ENCODE measurements at regions not wholly inside any gene's neighbourhood (a gene's known extent, or its start where the extent isn't known, plus 50 kb on each side); places are given as distances from the start of the nearest gene placed in this dataset.

DNA sequence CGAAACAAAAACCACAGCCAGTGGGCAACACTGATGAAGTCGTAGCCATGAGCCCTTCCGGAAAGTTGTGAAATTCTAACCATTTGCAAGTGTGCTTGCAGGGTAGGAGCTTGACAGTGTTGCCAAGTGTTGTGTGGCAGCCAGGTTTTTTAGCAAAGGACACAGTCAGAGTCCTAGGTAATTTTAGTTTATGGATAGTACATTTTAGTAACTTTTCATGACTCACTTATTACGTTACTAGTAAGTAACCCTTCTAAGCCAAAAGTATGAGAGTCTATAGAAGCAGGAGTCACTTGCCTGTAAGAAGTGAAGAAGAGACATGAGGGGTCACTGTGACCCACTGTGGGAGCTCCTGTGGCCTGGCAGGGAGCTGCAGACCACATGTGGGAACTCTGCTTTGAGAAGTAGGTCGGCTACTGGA, 54.8 kb upstream of the ADPGK start:
- TF ChIP-seq, protein P1, sequence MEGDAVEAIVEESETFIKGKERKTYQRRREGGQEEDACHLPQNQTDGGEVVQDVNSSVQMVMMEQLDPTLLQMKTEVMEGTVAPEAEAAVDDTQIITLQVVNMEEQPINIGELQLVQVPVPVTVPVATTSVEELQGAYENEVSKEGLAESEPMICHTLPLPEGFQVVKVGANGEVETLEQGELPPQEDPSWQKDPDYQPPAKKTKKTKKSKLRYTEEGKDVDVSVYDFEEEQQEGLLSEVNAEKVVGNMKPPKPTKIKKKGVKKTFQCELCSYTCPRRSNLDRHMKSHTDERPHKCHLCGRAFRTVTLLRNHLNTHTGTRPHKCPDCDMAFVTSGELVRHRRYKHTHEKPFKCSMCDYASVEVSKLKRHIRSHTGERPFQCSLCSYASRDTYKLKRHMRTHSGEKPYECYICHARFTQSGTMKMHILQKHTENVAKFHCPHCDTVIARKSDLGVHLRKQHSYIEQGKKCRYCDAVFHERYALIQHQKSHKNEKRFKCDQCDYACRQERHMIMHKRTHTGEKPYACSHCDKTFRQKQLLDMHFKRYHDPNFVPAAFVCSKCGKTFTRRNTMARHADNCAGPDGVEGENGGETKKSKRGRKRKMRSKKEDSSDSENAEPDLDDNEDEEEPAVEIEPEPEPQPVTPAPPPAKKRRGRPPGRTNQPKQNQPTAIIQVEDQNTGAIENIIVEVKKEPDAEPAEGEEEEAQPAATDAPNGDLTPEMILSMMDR (IDR thresholded peaks at IDR 0.05; ENCODE audit: low read length) = no peak
- no peak for TF ChIP-seq EZH2 (IDR thresholded peaks at IDR 0.05; ENCODE audit: borderline replicate concordance, low read length)

Measured in OCI-LY1 (cell line).